Endothelial cell (in vitro differentiated cells): ENCODE measurements at regions not wholly inside any gene's neighbourhood (a gene's known extent, or its start where the extent isn't known, plus 50 kb on each side); places are given as distances from the start of the nearest gene placed in this dataset.

Experiments used
- DNase-seq: peaks from one replicate; pipeline ENCODE4 v3.0.0; 2021; ENCODE audit warnings: low spot score
- H3K27ac Mint-ChIP-seq: one replicate; pipeline ENCODE4 v1.8.0; 2021; ENCODE audit warnings: mixed read lengths, inconsistent platforms; ENCODE audit not compliant: unreplicated experiment
- H3K27me3 Mint-ChIP-seq: one replicate; pipeline ENCODE4 v1.8.0; 2021; ENCODE audit warnings: mild to moderate bottlenecking, moderate library complexity, mixed read lengths, inconsistent platforms; ENCODE audit not compliant: unreplicated experiment
- H3K36me3 Mint-ChIP-seq: one replicate; pipeline ENCODE4 v1.8.0; 2021; ENCODE audit warnings: mild to moderate bottlenecking, low read depth, mixed read lengths, inconsistent platforms; ENCODE audit not compliant: unreplicated experiment
- H3K4me1 Mint-ChIP-seq: one replicate; pipeline ENCODE4 v1.8.0; 2021; ENCODE audit warnings: mild to moderate bottlenecking, mixed read lengths, inconsistent platforms; ENCODE audit not compliant: unreplicated experiment
- H3K4me3 Mint-ChIP-seq: one replicate; pipeline ENCODE4 v1.8.0; 2021; ENCODE audit warnings: mild to moderate bottlenecking, mixed read lengths, inconsistent platforms; ENCODE audit not compliant: unreplicated experiment
- H3K9me3 Mint-ChIP-seq: one replicate; pipeline ENCODE4 v1.8.0; 2021; ENCODE audit warnings: mixed read lengths, inconsistent platforms; ENCODE audit not compliant: unreplicated experiment
- CTCF ChIP-seq: fragments of 200-600 bp; sonication (generic); IDR thresholded peaks from one replicate; pipeline ENCODE4 v1.5.0; 2021; ENCODE audit warnings: antibody characterized with exemption; ENCODE audit not compliant: unreplicated experiment

- no peak overlapping the region for H3K4me3 Mint-ChIP-seq
- no peak for TF ChIP-seq CTCF
- DNase-seq: no peak
- H3K4me1 Mint-ChIP-seq: no peaks in the 10 kb centered on the region
- no peaks in the 10 kb centered on the region for H3K27me3 Mint-ChIP-seq
- H3K36me3 Mint-ChIP-seq: no peaks in the 10 kb centered on the region
- no peaks in the 10 kb centered on the region for H3K9me3 Mint-ChIP-seq
- no peak overlapping the region for H3K27ac Mint-ChIP-seq
Measured at GRCh38 chr1:88499671-88500070, 184.4 kb upstream of the PKN2 start.

GRCh38 chr1:88502886-88503285 is 181.2 kb upstream of the PKN2 start:
- Mint-ChIP-seq H3K9me3 (no peaks in the 10 kb centered on the region), H3K4me1 (no peaks in the 10 kb centered on the region), H3K27ac (no peak overlapping the region), H3K36me3 (no peaks in the 10 kb centered on the region), H3K27me3 (peaks cover 2% of the 10 kb centered on the region), H3K4me3 (no peak overlapping the region)
- TF ChIP-seq CTCF: no peak
- DNase-seq: no peak

- TF ChIP-seq CTCF: no peak
- Mint-ChIP-seq H3K27ac (no peak overlapping the region), H3K4me1 (no peaks in the 10 kb centered on the region), H3K27me3 (peaks cover 2% of the 10 kb centered on the region), H3K4me3 (no peak overlapping the region), H3K36me3 (no peaks in the 10 kb centered on the region), H3K9me3 (no peaks in the 10 kb centered on the region)
- no peak for DNase-seq
Measured at GRCh38 chr1:88503646-88504045, 180.4 kb upstream of the PKN2 start.

- peaks cover 2% of the 10 kb centered on the region for H3K27me3 Mint-ChIP-seq
- no peak overlapping the region for H3K27ac Mint-ChIP-seq
- no peak for TF ChIP-seq CTCF
- no peaks in the 10 kb centered on the region for H3K4me1 Mint-ChIP-seq
- H3K4me3 Mint-ChIP-seq: no peak overlapping the region
- no peaks in the 10 kb centered on the region for H3K9me3 Mint-ChIP-seq
- DNase-seq: no peak
- no peaks in the 10 kb centered on the region for H3K36me3 Mint-ChIP-seq
Measured at GRCh38 chr1:88504601-88505000, 179.5 kb upstream of the PKN2 start.

- H3K36me3 Mint-ChIP-seq: no peaks in the 10 kb centered on the region
- peaks cover 2% of the 10 kb centered on the region for H3K27me3 Mint-ChIP-seq
- no peak overlapping the region for H3K4me3 Mint-ChIP-seq
- TF ChIP-seq CTCF: no peak
- no peaks in the 10 kb centered on the region for H3K4me1 Mint-ChIP-seq
- no peak overlapping the region for H3K27ac Mint-ChIP-seq
- H3K9me3 Mint-ChIP-seq: no peaks in the 10 kb centered on the region
- DNase-seq: no peak
Measured at GRCh38 chr1:88509379-88509778, 174.7 kb upstream of the PKN2 start.
